ENCODE measurements at regions not wholly inside any gene's neighbourhood (a gene's known extent, or its start where the extent isn't known, plus 50 kb on each side); places are given as distances from the start of the nearest gene placed in this dataset.

- ChIA-PET POLR2A (interaction anchor here (0.5 to 1.7 kb wide), 3 partner anchors 10 to 513 kb away, joined by 3 to 7 read pairs (median 4); partner anchors contain the start of genes POLR1C and YIPF3), CTCF (ENCODE audit: low intra/inter-chr PET ratio) (no interaction called here)
- H3K27me3 ChIP-seq (ENCODE audit: control insufficient read depth in 2 of 2, insufficient read depth in 2 of 2, low read length in 2 of 2) = no peaks in the 10 kb centered on the region; a peak in 1 of 5 replicates
- H3K9me3 ChIP-seq (replicated peaks; ENCODE audit: control insufficient read depth, insufficient read depth, low read depth, low read length) = no peaks in the 10 kb centered on the region
- H4K20me1 ChIP-seq (replicated peaks; ENCODE audit: control insufficient read depth, insufficient read depth, low read length) = no peaks in the 10 kb centered on the region
- no peak for ATAC-seq
- no peaks in the 10 kb centered on the region for H3K36me3 ChIP-seq (ENCODE audit: control insufficient read depth, insufficient read depth, low read length)
- BruUV-seq (replicated peaks) = no TSS peak
- H3K4me2 ChIP-seq (ENCODE audit: insufficient read depth, low read length) = no peak overlapping the region
- in situ Hi-C loops (cut with MboI) (no loop called here), intact Hi-C loops (cut with micrococcal nuclease) (no loop called here)
- WGBS (ENCODE audit: insufficient coverage, low coverage, missing lambda C conversion rate) = 71% methylated on average over 4 of the region's 4 CpGs
- peak overlapping the region in 1 of 2 experiments; percentile 5; a peak in 1 of 4 replicates for H3K9ac ChIP-seq (ENCODE audit: insufficient read depth in 1 of 2, low read depth in 2 of 2, low read length in 2 of 2)
- H3K79me2 ChIP-seq (ENCODE audit: control insufficient read depth, insufficient read depth, low read length) = no peaks in the 10 kb centered on the region
- no peak overlapping the region for H3K27ac ChIP-seq (ENCODE audit: extremely low read depth, low read depth, low read length)
- peaks cover 7 to 14% of the 10 kb centered on the region in 2 experiments; a peak in 4 of 5 replicates for H3K4me1 ChIP-seq (replicated peaks in 1 of 2; ENCODE audit: control insufficient read depth in 2 of 2, insufficient read depth in 2 of 2, low read length in 2 of 2)
- TF ChIP-seq ZBTB34 (CRISPR knock-in tag; IDR thresholded peaks at IDR 0.05) (no peak), CREB3 (tag; conservative IDR thresholded peaks at IDR 0.05; ENCODE audit: low read depth) (no peak), PHF21A (IDR thresholded peaks at IDR 0.05; ENCODE audit: borderline replicate concordance, low read depth) (no peak), HOMEZ (CRISPR knock-in tag; IDR thresholded peaks at IDR 0.05) (no peak), NR2C2 (CRISPR knock-in tag; IDR thresholded peaks at IDR 0.05) (no peak), NR2C2 (tag; IDR thresholded peaks at IDR 0.05) (no peak), GABPB1 (CRISPR knock-in tag; IDR thresholded peaks at IDR 0.05) (no peak)
- DNase-seq (ENCODE audit: extremely low read depth in 1 of 4, low spot score in 3 of 4) = no peak
- H2AFZ ChIP-seq (ENCODE audit: low read depth, low read length) = no peak overlapping the region
- no peaks in the 10 kb centered on the region for H3K9me1 ChIP-seq (ENCODE audit: control insufficient read depth, insufficient read depth, low read length)
- FAIRE-seq = no peak
- no peak overlapping the region for H3K4me3 ChIP-seq
These were observed 97.6 kb downstream of the MRPL14 start for GRCh38 chr6:44029444-44030185.

Measured in K562 (cell line).